HFFc6 (cell line): ENCODE measurements at regions not wholly inside any gene's neighbourhood (a gene's known extent, or its start where the extent isn't known, plus 50 kb on each side); places are given as distances from the start of the nearest gene placed in this dataset.

Source experiments
- DNase-seq: peaks from one replicate; pipeline ENCODE4 v3.0.0-alpha.2; 2018
- H3K27ac Mint-ChIP-seq: 2 replicates; pipeline ENCODE4 v1.8.0; 2020; ENCODE audit warnings: mild to moderate bottlenecking, mixed read lengths
- H3K27me3 Mint-ChIP-seq: 2 replicates; pipeline ENCODE4 v1.8.0; 2021; ENCODE audit warnings: mild to moderate bottlenecking, moderate library complexity, mixed read lengths; ENCODE audit not compliant: insufficient read depth
- H3K36me3 Mint-ChIP-seq: 2 replicates; pipeline ENCODE4 v1.8.0; 2021; ENCODE audit warnings: low read depth, mixed read lengths
- H3K4me1 Mint-ChIP-seq: 2 replicates; pipeline ENCODE4 v1.8.0; 2020; ENCODE audit warnings: low read depth, mixed read lengths
- H3K4me3 Mint-ChIP-seq: 2 replicates; pipeline ENCODE4 v1.8.0; 2020; ENCODE audit warnings: mild to moderate bottlenecking, moderate library complexity, mixed read lengths
- H3K9me3 Mint-ChIP-seq: 2 replicates; pipeline ENCODE4 v1.8.0; 2020; ENCODE audit warnings: mild to moderate bottlenecking, mixed read lengths
- CTCF ChIP-seq: fragments of 200-600 bp; sonication (generic); IDR thresholded peaks from 2 replicates; pipeline ENCODE4 v1.5.0; 2021; ENCODE audit warnings: antibody characterized with exemption, mild to moderate bottlenecking

GRCh38 chr6:84618046-84618752 is 146.2 kb downstream of the TBX18 start:
- Mint-ChIP-seq H3K27me3 (no peaks in the 10 kb centered on the region; the same call in none of the 2 replicates), H3K4me3 (peak overlapping the region; percentile 54), H3K9me3 (peaks cover 15% of the 10 kb centered on the region), H3K27ac (peak overlapping the region; percentile 98), H3K36me3 (peaks cover 34% of the 10 kb centered on the region), H3K4me1 (peaks cover 70% of the 10 kb centered on the region)
- DNase-seq: peak; percentile 90
- TF ChIP-seq CTCF: no peak

GRCh38 chr6:84615987-84616386 is 148.4 kb downstream of the TBX18 start:
- H3K4me3 Mint-ChIP-seq: no peak overlapping the region
- no peak overlapping the region for H3K27ac Mint-ChIP-seq
- peaks cover 60% of the 10 kb centered on the region for H3K4me1 Mint-ChIP-seq
- H3K36me3 Mint-ChIP-seq: peaks cover 20% of the 10 kb centered on the region
- peaks cover 3% of the 10 kb centered on the region; the same call in 1 of the 2 replicates for H3K9me3 Mint-ChIP-seq
- DNase-seq: no peak
- no peak for TF ChIP-seq CTCF
- no peaks in the 10 kb centered on the region; the same call in 1 of the 2 replicates for H3K27me3 Mint-ChIP-seq

GRCh38 chr6:84615113-84615850 is 149.1 kb downstream of the TBX18 start:
- TF ChIP-seq CTCF: no peak
- Mint-ChIP-seq H3K4me3 (no peak overlapping the region), H3K9me3 (no peaks in the 10 kb centered on the region), H3K4me1 (peaks cover 53% of the 10 kb centered on the region), H3K36me3 (peaks cover 13% of the 10 kb centered on the region), H3K27me3 (no peaks in the 10 kb centered on the region), H3K27ac (no peak overlapping the region)
- DNase-seq: no peak

DNA sequence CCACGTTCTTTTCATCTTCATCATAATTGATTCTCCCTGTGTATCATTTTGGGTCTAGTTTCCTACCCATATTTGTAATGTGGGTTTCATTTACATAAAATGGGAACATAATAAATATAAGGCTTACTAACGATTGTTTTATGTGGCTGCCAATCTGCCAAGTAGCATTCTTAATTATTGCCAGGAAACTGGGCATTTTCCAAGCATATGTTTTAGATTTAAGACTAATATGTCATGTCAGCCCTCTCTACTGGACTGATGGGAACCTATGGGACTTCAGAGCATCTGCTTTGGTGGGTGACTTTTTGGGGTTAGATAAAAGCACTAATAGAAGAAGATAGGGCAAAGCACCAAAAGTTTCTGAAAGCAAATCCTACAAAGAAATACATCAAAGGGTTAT is 157.5 kb downstream of the TBX18 start:
- Mint-ChIP-seq H3K4me1 (peaks cover 16% of the 10 kb centered on the region), H3K4me3 (no peak overlapping the region; the same call in 1 of the 2 replicates), H3K36me3 (peaks cover 5% of the 10 kb centered on the region; the same call in 1 of the 2 replicates), H3K27me3 (peaks cover 1% of the 10 kb centered on the region; the same call in 1 of the 2 replicates), H3K27ac (no peak overlapping the region), H3K9me3 (peaks cover 4% of the 10 kb centered on the region; the same call in 1 of the 2 replicates)
- no peak for DNase-seq
- TF ChIP-seq CTCF: no peak

- H3K4me3 Mint-ChIP-seq: no peak overlapping the region
- peaks cover 5% of the 10 kb centered on the region; the same call in 1 of the 2 replicates for H3K36me3 Mint-ChIP-seq
- H3K27ac Mint-ChIP-seq: no peak overlapping the region
- no peak for DNase-seq
- TF ChIP-seq CTCF: no peak
- H3K4me1 Mint-ChIP-seq: peaks cover 23% of the 10 kb centered on the region
- H3K27me3 Mint-ChIP-seq: peaks cover 1% of the 10 kb centered on the region; the same call in 1 of the 2 replicates
- peaks cover 4% of the 10 kb centered on the region; the same call in 1 of the 2 replicates for H3K9me3 Mint-ChIP-seq
Measured at GRCh38 chr6:84605298-84605697, 159.1 kb downstream of the TBX18 start.
